Lower lobe of right lung (tissue), 2 donors: ENCODE measurements at regions not wholly inside any gene's neighbourhood (a gene's known extent, or its start where the extent isn't known, plus 50 kb on each side); places are given as distances from the start of the nearest gene placed in this dataset.
"Not testable (repeated sequence)": the region's sequence is repeated elsewhere in the genome, so short reads cannot be mapped to it uniquely, and the experiment has no call there.

Experiments
- ATAC-seq, 2 donors: fragments of 200-7000 bp; cut with Tn5 transposase; one replicate each; pipeline ENCODE4 v1.9.1; 2020 to 2022; ENCODE audit warnings: mild to moderate bottlenecking in 2 of 2, moderate library complexity in 2 of 2
- DNase-seq: peaks from one replicate; pipeline ENCODE4 v3.0.0-alpha.2; 2020
- H3K27ac ChIP-seq: fragments of 200-600 bp; one replicate; pipeline ENCODE4 v1.8.0; 2022
- H3K27me3 ChIP-seq: fragments of 200-600 bp; one replicate; pipeline ENCODE4 v1.8.0; 2022; ENCODE audit warnings: low read depth
- H3K36me3 ChIP-seq: fragments of 200-600 bp; one replicate; pipeline ENCODE4 v1.8.0; 2022; ENCODE audit warnings: mild to moderate bottlenecking
- H3K4me1 ChIP-seq: fragments of 200-600 bp; one replicate; pipeline ENCODE4 v1.8.0; 2022
- H3K4me3 ChIP-seq: fragments of 200-600 bp; one replicate; pipeline ENCODE4 v1.8.0; 2022; ENCODE audit warnings: mild to moderate bottlenecking
- H3K9me3 ChIP-seq: fragments of 200-600 bp; one replicate; pipeline ENCODE4 v1.8.0; 2022
- intact Hi-C: fragments of 100-400 bp; cut with DNase I; formaldehyde crosslinking; loops from one replicate; pipeline ENCODE4 v1.11.0; 2022
- TF ChIP-seq, protein P1 (sequence below): fragments of 200-600 bp; IDR thresholded peaks from one replicate; pipeline ENCODE4 v1.8.0; 2022; ENCODE audit warnings: antibody characterized with exemption, mild to moderate bottlenecking
- donor health status: DM: no; HTN: yes; CAD: no; lungs with severe emphysema.

GRCh38 chr1:221858818-221859611, 117.1 kb upstream of the DUSP10 start:
- no peaks in the 10 kb centered on the region for H3K36me3 ChIP-seq
- TF ChIP-seq, protein P1, sequence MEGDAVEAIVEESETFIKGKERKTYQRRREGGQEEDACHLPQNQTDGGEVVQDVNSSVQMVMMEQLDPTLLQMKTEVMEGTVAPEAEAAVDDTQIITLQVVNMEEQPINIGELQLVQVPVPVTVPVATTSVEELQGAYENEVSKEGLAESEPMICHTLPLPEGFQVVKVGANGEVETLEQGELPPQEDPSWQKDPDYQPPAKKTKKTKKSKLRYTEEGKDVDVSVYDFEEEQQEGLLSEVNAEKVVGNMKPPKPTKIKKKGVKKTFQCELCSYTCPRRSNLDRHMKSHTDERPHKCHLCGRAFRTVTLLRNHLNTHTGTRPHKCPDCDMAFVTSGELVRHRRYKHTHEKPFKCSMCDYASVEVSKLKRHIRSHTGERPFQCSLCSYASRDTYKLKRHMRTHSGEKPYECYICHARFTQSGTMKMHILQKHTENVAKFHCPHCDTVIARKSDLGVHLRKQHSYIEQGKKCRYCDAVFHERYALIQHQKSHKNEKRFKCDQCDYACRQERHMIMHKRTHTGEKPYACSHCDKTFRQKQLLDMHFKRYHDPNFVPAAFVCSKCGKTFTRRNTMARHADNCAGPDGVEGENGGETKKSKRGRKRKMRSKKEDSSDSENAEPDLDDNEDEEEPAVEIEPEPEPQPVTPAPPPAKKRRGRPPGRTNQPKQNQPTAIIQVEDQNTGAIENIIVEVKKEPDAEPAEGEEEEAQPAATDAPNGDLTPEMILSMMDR: no peak
- ATAC-seq: no peak
- intact Hi-C loops: no loop called here
- DNase-seq: no peak
- H3K9me3 ChIP-seq: no peaks in the 10 kb centered on the region
- H3K27ac ChIP-seq: no peak overlapping the region
- no peak overlapping the region for H3K4me3 ChIP-seq
- no peaks in the 10 kb centered on the region for H3K27me3 ChIP-seq
- no peaks in the 10 kb centered on the region for H3K4me1 ChIP-seq

- H3K4me3 ChIP-seq, H3K27ac ChIP-seq, H3K4me1 ChIP-seq, ATAC-seq, H3K36me3 ChIP-seq, DNase-seq, H3K27me3 ChIP-seq, intact Hi-C loops, H3K9me3 ChIP-seq: not testable (repeated sequence)
- TF ChIP-seq, protein P1: peak; percentile 24
Measured at GRCh38 chr1:221857094-221857444, 115.2 kb upstream of the DUSP10 start.

DNA sequence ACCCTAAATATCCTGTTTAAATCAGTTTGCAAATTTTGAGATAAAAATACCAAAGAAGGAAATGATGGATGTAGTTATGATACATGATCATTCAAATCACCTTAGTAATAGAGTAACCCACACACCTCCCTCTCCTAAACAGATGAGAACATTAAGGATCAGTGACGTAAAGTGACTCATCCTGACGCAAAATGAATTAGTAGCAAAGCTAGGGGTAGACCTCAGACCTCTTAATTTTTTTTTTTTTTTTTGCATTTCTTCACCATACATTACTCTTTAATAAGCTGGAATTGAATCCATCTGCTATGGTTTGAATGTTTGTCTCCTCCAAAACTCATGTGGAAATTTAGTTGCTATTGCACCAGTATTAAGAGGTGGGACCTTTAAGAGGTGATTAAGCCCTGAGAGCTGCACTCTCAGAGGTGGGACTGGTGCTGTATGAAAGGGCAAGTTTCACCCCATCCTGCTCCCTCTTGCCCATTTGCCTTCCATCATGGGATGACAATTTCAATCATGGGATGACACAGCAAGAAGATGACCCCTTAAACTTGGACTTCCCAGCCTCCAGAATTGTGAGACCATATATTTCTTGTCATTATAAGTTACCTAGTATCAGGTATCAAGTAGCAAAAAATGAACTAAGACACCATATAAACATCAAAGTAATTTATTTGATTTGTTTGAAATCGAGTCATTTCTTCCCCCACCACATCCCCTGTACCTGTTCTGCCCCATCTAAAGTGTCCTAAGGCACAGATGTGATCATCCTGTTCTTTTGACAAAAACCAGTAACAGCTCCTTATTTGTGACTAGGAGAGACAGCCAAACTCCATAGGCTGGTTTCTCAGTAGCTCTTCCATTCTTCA, 114.6 kb upstream of the DUSP10 start:
- intact Hi-C loops: no loop called here
- H3K36me3 ChIP-seq: no peaks in the 10 kb centered on the region
- H3K9me3 ChIP-seq: no peaks in the 10 kb centered on the region
- no peak for DNase-seq
- ATAC-seq: no peak
- TF ChIP-seq, protein P1: no peak
- no peaks in the 10 kb centered on the region for H3K4me1 ChIP-seq
- no peak overlapping the region for H3K27ac ChIP-seq
- H3K4me3 ChIP-seq: no peak overlapping the region
- H3K27me3 ChIP-seq: no peaks in the 10 kb centered on the region

DNA sequence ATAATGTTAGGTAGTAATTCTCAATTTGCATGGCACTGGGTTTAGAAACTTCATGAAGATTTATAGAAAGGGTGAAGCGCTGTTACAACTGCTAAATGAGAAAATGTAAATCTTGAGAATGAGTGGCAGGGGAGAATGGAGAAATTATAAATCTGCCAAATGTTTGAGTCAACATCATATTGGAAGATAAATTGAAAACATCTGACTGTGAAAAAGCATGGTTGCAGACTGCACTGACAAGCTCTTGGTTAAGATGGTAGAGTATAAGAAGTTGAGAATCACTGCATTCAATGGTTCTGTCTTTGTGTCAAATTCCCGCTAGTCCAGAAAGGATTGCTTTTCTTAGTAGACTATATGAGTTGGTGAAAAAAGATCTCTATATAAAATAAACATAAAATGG, 113.3 kb upstream of the DUSP10 start:
- no peak for DNase-seq
- Histone ChIP-seq H3K36me3 (no peaks in the 10 kb centered on the region), H3K27ac (no peak overlapping the region), H3K4me3 (no peak overlapping the region), H3K9me3 (no peaks in the 10 kb centered on the region), H3K4me1 (no peaks in the 10 kb centered on the region), H3K27me3 (no peaks in the 10 kb centered on the region)
- intact Hi-C loops: no loop called here
- TF ChIP-seq, protein P1: no peak
- ATAC-seq: no peak

DNA sequence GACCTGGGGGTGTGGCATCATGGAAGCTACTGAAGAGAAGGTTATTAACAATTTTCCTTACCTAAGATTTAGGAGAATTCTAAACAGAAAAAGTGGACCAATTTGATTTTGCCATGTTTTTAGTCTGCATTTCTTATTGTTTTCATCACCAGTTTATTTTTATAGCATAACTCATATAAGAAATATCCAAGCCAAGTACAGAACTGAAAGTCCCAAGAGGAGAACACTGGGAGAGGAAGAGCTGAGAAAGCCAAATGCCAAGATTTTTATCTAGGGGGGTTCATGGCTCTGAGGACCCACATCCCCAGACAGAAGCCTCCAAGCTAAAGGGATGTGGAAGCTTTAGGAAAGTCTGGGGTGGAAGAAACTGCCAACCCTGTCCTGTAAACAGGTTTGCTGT, 109.4 kb upstream of the DUSP10 start:
- Histone ChIP-seq H3K36me3 (no peaks in the 10 kb centered on the region), H3K4me3 (no peak overlapping the region), H3K9me3 (no peaks in the 10 kb centered on the region), H3K27ac (no peak overlapping the region), H3K27me3 (no peaks in the 10 kb centered on the region), H3K4me1 (no peaks in the 10 kb centered on the region)
- no peak for DNase-seq
- TF ChIP-seq, protein P1: no peak
- intact Hi-C loops: no loop called here
- ATAC-seq: no peak
